Peyer's patch (tissue), 4 donors: ENCODE measurements at regions not wholly inside any gene's neighbourhood (a gene's known extent, or its start where the extent isn't known, plus 50 kb on each side); places are given as distances from the start of the nearest gene placed in this dataset.

Experiments used
- POLR2A ChIP-seq, 2 donors: fragments of 450-650 bp; IDR thresholded peaks; one replicate each; pipeline ENCODE4 v1.5.1; 2017; ENCODE audit warnings: antibody characterized with exemption in 2 of 2, mild to moderate bottlenecking in 2 of 2, moderate library complexity in 2 of 2
- TF ChIP-seq, protein P1 (sequence below), 6 experiments: fragments of 450-650 bp in 4 of 6; fragments of 200-600 bp in 2 of 6; sonication (generic) in 1 of 6; IDR thresholded peaks; one replicate each; pipeline ENCODE4 v1.5.1; 2017 to 2019; ENCODE audit warnings: antibody characterized with exemption in 6 of 6, mild to moderate bottlenecking in 3 of 6, moderate library complexity in 1 of 6

DNA sequence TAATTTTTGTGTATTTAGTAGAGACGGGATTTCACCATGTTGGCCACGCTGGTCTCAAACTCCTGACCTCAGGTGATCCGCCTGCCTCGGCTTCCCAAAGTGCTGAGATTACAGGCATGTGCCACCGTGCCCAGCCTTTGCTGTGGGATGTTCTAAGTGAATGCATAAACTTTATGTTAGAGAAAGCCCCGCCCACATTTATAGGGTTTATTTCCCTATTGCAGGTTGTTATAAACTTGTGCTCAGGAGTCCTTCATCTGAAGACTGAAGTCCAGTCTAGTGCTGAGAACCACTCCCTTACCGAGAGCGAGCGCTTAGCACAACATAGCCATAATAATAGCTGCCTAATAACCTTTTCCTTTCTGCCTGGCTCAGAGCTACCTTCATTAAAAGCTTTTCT lies 75.4 kb upstream of the ZNF217 start:
- TF ChIP-seq POLR2A (IDR thresholded peaks at IDR 0.05), result peak in 1 of 2 donors; percentile 56
- TF ChIP-seq, protein P1, sequence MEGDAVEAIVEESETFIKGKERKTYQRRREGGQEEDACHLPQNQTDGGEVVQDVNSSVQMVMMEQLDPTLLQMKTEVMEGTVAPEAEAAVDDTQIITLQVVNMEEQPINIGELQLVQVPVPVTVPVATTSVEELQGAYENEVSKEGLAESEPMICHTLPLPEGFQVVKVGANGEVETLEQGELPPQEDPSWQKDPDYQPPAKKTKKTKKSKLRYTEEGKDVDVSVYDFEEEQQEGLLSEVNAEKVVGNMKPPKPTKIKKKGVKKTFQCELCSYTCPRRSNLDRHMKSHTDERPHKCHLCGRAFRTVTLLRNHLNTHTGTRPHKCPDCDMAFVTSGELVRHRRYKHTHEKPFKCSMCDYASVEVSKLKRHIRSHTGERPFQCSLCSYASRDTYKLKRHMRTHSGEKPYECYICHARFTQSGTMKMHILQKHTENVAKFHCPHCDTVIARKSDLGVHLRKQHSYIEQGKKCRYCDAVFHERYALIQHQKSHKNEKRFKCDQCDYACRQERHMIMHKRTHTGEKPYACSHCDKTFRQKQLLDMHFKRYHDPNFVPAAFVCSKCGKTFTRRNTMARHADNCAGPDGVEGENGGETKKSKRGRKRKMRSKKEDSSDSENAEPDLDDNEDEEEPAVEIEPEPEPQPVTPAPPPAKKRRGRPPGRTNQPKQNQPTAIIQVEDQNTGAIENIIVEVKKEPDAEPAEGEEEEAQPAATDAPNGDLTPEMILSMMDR (IDR thresholded peaks at IDR 0.05), result no peak
